NT2/D1 (cell line): ENCODE measurements at regions not wholly inside any gene's neighbourhood (a gene's known extent, or its start where the extent isn't known, plus 50 kb on each side); places are given as distances from the start of the nearest gene placed in this dataset.

Experiments
- SUZ12 ChIP-seq: IDR thresholded peaks from 2 replicates; pipeline ENCODE4 v1.6.1; 2011; ENCODE audit not compliant: insufficient read length, insufficient read depth; ENCODE audit errors: extremely low read depth
- YY1 ChIP-seq: IDR thresholded peaks from 2 replicates; pipeline ENCODE4 v1.6.1; 2011; ENCODE audit not compliant: insufficient read length, insufficient read depth
- ZNF274 ChIP-seq: IDR thresholded peaks from 2 replicates; pipeline ENCODE4 v1.6.1; 2011; ENCODE audit warnings: mild to moderate bottlenecking, low read depth, low read length

DNA sequence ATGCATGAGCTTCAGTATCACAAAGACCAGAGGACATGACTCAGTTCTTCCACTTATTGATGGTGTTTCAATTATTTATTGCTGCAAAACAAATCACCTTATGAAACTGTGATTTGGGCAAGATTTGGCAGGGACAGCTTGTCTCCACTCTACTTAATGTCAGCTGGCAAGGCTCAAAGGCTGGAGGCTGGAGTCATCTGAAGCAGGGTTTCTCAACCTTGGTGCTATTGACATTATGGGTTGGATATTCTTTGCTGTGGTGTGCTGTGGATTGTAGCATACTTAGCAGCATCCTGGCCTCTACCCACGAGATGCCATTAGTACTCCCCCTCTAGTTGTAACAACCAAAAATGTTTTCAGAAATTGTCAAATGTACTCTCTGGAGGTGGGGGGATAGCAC lies 138.8 kb upstream of the PEX5L start:
- TF ChIP-seq ZNF274 (no peak), YY1 (no peak), SUZ12 (no peak)
